GM21528 (cell line): ENCODE measurements at regions not wholly inside any gene's neighbourhood (a gene's known extent, or its start where the extent isn't known, plus 50 kb on each side); places are given as distances from the start of the nearest gene placed in this dataset.

Experiments used
- ATAC-seq: cut with Tn5 transposase; IDR thresholded peaks from one replicate; pipeline ENCODE4 v1.9.1; 2021; ENCODE audit warnings: mild to moderate bottlenecking, moderate library complexity; ENCODE audit not compliant: unreplicated experiment, low FRiP score

DNA sequence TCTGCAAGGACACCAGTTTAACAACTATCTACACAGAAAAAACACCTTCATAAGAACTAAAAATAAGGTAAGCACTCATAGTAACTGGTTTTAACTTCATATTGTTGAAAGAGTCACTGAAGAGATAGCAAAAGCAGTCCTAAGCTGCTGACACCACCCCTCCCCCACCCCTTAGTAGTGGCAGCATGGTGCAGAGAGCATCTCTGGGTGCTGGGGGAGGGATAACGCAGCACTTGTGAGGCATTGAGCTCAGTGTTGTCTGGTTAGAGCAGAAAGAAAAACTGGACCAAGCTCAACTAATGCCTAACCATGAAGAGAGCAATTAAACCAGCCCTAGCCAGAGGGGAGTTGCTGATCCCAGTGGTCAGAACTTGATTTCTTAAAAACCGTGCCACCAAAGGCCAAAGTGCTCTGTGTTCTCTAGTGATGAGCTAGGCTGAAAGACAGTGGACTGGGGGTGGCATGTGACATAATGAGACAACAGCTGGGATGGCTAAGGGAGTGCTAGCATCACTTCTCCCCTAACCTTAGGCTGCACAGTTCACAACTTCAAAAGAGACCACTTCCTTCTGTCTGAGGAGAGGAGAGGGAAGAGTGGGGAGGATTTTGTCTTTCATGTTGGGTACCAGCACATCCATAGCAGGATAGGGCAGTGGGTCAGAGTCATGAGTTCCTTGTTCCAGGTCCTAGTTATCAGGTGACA lies 669.3 kb downstream of the PDHA2 start:
- no peak for ATAC-seq

DNA sequence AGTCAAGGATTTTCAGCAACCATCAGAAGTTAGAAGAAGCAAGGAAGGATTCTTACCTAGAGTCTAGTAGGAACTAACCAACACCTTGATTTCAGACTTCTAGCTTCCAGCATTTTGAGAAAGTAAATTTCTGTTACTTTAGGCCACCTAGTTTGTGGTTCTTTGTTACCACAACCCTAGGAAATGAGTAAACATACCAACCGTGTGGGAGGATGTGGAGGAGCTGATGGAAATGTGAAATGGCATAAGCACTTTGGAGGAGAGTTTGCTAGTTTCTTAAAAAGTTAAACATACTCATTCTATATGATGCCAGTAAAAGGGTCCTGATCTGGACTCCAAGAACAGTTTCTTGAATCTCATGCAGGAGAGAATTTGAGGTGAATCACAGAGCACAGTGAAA lies 679.4 kb downstream of the PDHA2 start:
- no peak for ATAC-seq

DNA sequence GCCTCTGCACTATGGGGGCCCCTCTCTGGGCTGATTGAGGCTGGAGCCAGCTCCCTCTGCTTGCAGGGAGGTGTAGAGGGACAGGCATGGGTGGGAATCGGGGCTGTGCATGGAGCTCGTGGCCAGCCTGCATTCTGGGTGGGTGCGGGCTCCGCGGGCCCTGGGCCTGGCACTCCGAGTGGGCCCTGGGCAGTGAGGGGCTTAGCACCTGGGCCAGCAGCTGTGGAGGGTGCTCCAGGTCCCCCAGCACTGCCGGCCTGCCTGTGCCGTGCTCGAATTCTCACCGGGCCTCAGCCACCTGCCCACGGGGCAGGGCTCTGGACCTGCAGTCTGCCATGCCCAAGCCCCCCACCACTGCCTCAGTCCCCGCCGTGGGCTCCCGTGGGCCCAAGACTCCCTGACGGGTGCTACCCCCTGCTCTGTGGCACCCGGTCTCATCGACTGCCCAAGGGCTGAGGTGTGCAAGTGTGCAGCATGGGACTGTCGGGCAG lies 681.2 kb downstream of the PDHA2 start:
- ATAC-seq, result no peak

DNA sequence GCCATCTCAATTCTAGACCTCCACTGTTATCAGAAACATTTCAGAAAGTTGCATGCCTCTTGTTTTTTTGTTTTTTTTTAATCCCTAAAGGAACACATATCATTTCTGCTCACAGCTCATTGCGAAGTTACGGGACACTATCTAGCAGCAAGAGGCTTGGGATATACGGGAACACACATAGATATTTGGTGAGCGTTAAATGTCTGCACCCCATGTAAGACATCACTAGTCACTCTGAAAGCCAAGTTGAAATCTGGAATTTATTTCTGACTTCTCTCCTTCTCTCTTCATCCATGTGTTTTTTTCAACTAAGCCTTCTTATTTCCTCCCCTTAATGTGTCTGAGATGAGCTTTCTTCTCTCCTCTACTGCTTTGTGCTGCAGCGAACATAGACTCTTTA lies 683.7 kb downstream of the PDHA2 start:
- no peak for ATAC-seq

DNA sequence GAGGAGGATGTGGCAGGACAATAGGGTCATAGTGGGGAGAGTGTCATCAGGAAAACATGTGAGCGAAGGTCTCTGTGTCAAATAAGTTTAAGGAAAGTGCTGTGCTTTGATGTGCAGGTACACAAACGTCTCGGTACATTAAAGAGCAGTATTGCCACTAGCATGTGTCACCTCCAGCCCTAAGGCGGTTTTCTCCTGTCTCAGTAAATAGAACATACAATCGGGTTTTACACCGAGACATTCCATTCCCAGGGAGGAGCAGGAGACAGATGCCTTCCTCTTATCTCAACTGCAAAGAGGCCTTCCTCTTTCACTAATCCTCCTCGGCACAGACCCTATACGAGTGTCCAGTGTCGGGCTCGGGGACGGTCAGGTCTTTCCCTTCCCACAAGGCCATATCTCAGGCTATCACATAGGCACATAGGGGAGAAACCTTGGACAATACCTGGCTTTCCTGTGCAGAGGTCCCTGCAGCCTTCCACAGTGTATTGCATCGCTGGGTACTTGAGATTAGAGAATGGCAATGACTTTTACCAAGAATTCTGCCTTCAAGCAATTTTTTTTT lies 684.5 kb downstream of the PDHA2 start:
- no peak for ATAC-seq

DNA sequence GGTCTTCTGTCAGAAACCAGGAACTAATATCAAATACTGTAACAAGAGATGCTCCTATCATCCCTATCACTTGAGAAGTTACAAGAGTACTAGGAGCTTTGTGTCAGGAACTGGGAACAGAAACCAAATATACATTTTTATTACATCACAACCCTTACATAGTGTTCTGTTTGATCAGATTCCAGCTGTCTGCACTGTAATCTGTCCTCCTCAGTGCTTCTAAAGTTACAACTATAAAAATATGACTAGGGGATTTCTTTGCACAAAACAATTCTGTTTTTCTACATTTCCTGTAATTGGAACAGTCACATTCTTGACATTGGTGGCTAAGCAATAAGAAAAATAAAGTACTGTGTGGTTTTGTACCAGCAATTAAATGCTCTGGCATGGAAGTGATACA lies 686.0 kb downstream of the PDHA2 start:
- no peak for ATAC-seq

DNA sequence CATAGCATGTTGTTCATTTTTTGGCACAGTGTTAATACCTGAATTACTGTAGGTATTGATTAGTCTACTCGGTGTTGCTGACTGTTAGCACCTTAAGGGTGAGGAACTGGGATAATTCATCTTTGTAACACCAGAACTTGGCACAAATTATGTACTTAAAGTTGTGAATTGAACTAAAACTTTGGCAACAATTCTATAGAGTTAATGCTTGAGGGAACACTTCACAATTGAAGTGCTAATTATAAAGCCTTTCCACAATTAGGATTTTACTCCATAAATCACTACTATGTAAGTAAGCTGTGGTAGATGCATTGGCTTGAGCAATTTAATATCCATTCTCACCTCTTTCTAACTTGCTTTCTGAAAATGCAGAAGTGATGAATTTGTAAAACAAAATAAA lies 686.7 kb downstream of the PDHA2 start:
- ATAC-seq, result no peak

DNA sequence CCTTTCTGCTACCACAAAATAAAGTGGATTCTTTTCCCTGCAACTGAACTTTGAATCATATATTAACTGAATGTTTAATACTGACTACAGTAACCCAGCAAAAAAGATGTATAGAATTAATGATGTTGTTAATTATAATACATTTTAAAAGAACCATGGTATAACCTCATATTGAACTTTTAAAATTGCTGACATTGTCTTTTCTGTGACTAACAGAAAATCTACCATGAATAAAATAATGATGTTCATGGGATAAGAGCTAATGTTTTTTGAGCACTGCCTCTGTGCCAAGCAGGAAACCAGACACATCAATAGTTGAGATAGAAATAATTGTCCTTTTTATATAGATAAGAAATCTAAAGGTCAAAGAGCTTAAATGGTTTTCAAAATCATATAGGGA lies 691.9 kb downstream of the PDHA2 start:
- no peak for ATAC-seq

DNA sequence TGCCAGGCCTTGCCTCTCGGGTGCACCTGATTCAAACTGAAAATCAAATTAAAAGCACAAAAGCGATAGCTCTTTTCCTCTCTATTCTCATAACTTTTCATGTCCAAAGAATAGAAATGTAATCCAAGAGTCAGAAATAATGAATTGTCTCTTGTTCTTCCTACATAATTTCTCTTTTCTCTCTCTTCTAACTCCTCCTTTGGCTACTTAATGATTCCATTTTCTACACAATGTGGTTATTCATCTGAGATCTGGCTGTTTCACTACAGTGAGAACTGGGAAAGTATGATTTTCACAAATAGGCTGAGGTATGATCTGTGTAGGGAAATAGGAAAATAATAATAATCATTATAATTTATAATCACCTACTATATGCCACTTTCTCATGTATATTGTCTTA lies 703.5 kb downstream of the PDHA2 start:
- no peak for ATAC-seq

DNA sequence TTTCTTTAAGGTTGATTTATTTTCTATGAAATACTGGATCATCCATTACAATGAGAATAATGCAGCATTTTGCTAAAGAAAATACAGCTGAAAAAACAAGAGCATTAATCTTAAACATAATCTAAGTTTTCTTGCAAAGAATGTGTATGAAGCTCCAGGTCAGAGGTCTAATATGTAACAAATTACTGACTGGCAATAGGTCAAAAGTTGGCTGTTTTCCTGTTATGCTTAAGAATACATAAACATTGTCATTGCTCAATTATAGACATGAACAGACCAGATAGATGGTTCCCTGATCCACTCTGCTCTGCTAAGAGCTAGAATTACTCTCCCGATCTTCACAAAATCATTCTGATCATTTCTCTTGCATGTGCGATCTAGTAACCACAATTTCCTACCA lies 718.6 kb downstream of the PDHA2 start:
- ATAC-seq, result no peak

DNA sequence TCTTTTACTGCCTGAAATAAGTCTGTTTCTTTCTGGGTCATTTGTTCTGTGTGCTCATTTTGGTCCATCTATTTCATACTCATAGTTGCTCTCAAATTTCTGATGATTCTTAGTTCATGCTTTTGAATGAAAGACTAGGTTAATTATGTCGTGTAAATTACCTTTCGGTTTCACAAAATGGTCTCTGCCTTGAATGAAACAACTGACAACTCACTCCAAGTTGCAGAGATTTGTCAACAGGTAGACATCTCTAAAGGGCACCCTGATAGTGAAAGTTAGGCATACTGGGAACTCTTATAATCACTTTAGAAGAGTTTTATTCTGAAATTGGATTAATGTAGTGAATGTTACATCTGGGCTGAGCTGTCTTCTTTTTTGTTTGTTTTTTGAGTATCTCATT lies 726.9 kb downstream of the PDHA2 start:
- ATAC-seq, result no peak

DNA sequence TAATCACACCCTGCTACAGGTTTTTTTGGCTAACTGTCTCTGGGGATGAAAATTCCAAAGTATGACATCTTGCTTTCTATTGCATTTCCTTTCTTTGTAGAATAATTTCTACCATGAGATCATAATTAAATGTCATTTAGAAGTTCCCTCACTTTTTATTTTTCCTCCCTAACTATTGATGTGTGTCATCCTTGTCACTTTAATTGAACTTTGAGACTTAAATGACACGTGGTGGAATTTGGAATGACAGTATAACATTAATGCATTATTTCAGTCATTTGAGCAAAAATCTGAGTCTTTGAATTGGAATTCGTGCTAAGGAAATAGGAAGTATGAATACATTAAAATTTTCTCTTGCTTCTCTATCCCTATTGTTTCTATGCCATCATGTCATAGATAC lies 745.4 kb downstream of the PDHA2 start:
- no peak for ATAC-seq

DNA sequence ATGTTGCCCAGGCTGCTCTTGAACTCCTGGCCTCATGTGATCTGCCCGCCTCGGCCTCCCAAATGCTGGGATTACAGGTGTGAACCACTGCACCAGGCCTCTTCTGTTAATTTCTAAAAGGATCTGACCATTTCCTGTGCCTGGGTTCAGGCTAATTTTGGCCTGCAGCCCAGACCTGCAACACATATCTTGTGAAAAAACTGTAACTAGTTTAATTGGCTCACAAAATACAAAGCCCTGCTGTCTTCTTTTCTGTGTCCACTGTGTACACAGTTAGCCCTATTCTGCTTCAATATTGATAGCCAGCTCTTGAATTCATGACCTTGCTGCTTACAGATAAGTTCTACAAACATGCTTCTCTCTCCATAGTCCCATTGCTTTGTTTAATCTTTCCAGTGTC lies 753.5 kb downstream of the PDHA2 start:
- no peak for ATAC-seq

DNA sequence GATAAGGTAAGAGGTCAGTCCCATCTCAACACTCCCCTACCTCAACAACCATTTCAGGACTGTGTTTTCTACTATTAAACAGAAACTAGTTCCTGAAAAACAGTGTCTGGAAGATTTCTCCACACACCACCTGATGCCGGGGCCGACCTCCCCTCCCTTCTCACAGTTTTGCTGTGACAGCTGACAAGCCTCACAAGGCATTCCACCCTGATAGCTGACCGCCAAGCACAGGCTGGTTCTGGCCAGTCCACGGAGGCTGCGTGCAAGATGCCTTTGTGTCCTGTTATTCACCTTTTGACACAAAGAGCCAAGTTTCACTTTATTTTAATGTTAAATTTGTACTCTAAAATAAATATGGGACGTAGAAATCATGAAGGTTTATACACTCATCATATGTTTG lies 758.6 kb downstream of the PDHA2 start:
- ATAC-seq, result no peak

DNA sequence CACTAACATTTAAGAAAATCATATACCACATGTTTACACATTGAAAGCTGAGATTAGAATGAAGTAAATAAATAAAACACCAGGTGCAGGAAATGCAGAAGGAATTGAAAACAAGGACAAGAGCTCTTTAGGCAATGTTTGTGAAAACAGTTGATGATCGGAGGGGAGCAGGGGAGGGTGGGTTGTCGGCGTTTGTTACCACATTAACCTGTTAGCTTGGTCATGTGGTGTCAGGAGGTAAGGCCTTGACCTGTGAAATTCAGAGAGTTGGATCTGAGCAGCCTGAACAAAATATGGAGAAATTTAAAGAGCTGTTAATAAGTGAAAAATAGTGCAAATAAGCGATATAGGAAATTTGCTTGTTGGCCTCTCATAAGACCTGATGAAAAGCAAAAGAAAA lies 759.9 kb downstream of the PDHA2 start:
- ATAC-seq, result no peak

DNA sequence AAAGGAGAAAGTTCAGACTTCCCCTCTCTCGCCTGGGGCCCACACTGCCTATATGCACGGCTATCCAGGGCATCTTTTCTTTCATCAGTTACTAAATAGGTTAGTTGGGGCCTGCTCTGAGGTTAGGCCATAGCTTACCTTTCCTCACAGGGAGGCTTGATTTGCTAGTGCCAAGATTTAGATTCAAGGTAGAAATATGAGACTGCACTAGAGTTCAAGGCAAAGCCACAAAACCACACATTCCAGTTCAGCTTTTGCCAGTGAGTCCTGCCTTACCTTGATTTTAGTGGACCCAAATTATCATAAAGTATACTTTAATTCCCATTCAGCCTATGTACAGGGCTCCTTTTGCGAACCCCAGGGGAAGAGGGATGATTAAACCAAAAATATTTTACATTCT lies 762.8 kb downstream of the PDHA2 start:
- ATAC-seq, result no peak

DNA sequence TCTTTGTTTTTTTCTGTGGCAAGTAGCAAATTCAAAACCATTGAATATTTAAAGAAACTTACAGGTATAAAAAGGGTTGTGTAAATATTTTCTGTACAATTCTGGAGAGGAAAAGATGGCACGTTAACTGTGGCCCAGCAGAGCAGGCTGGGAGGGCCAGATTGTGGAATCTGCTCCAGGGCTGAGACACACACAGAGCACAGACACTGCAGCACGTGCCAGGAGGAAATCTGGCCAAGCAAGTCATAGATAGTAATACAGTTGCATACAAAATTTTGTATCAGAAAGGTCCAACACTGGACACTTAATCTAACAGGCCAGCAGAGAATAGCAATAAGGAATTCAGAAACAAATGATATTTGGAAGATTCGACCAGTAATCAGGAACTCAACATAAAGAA lies 763.7 kb downstream of the PDHA2 start:
- no peak for ATAC-seq

DNA sequence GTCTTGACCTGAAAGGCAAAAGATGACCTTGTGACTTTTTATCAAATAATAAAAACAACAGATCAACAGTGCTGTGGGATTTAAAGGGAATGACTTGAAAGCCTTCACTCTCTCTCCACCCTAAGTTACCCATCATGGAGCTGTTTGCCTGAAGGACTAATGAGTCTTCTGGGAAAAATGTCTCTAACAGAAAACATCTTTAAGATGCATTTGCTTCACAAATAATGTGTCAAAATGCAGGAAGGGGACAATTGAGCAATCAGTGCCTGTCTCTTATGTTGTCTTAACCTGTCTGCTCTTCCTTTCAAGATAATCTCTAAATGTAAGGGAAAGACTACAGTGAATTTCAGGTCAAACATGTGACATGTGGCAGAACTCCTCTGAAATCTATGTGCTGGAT lies 766.6 kb downstream of the PDHA2 start:
- no peak for ATAC-seq

DNA sequence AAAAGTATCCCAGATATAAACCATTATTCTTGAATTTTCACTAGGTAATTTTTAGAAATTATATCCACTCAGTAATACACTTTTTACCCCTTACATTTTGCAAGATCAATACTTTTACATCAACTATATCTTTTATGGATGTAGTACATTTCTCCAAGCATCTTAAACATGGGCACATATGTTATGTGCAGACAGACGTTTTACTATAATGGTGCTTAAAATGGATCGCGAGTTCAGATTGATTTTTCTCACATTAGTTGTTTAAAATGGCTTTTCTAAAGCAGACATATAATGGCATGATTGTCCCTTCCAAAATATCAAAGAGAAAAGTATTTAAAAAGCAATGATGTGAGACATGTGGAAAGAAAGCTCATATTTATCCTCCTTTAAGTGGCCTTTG lies 786.1 kb downstream of the PDHA2 start:
- ATAC-seq, result no peak

DNA sequence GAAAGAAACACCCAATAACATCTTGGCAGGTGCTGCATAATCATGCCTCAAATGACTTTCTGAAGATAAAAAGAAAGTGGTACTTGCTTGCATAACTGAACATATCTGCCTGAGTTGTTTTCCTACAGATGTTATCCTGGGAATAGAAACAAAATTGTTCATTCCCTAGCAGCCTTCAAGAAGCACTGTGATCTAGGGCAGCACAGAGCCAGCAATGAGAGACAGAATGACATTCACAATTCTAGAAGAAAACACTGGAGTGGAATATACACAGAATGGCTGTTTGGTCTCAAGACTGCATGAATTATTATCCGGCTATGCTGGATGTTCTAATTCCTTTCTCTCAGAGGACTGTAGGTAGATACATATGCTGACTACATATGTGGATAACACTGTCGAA lies 790.9 kb downstream of the PDHA2 start:
- ATAC-seq, result no peak

DNA sequence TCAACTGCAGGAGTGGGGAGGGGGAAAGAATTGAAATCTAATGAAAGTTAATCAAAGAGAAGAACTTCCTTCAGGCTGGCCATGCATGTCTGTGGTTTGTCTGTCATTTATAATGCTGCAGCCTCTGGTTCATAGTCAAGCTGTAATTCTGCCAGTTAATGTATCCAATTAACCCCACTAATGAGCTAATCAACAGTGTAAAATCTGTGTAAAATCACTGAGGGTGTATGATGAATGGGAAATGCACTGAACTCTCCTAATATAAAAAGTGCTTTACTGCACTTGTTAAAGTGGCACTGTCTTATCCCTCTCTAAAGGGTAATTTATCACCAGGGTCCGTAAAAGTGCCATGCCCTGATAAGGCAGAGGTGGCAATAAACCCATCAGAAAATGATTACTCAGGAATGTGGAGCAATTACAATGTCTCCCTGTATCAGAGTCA lies 798.1 kb downstream of the PDHA2 start:
- ATAC-seq, result no peak

DNA sequence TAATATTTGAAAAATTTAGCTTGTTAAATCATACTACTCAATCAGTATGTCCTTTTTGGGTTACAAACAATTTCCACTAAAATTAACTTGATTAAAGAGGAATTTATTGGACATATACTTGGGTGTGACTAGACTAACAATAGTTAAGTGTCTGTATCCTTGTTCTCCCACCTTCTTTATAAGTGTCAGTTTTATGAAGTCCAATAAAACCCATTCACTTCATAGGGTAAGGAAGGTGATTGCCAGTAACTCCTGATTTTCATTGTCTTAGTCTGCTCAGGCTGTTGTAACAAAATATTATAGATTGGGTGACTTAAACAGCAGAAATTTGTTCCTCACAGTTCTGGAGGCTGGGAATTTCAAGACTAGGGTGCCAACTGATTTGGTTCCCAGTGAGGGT lies 800.0 kb downstream of the PDHA2 start:
- ATAC-seq, result no peak

DNA sequence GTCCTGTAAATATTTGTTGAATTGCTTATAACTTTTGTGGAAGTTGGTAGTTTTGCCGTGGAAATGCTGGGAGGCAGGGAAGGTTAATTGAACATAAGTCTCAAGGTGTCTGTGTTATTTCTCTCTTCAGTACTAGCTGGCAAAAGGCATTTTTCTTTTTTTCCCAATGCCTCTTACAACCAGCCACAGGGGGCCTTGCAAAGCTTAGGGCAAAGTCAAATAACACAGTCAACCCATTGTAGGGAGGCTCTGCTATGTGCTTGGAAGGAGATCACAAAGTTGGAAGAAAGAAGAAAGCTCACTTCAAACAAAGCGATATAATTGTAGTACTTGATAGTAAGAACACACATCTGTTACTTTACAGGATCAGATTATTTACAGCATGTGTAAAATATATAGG lies 802.6 kb downstream of the PDHA2 start:
- ATAC-seq, result no peak
